GM10266 (cell line): ENCODE measurements at regions not wholly inside any gene's neighbourhood (a gene's known extent, or its start where the extent isn't known, plus 50 kb on each side); places are given as distances from the start of the nearest gene placed in this dataset.
"Not testable (repeated sequence)": the region's sequence is repeated elsewhere in the genome, so short reads cannot be mapped to it uniquely, and the experiment has no call there.

Experiments
- DNase-seq: peaks from one replicate; pipeline ENCODE4 v3.0.0; 2012; ENCODE audit errors: extremely low spot score
- CTCF ChIP-seq: IDR thresholded peaks from 2 replicates; pipeline ENCODE4 v1.5.1; 2012; ENCODE audit warnings: mild to moderate bottlenecking, low read depth; ENCODE audit not compliant: control insufficient read depth, insufficient read depth; ENCODE audit errors: missing control alignments

GRCh38 chr15:61344293-61344692, 115.2 kb upstream of the RORA start:
- no peak for TF ChIP-seq CTCF
- no peak for DNase-seq

GRCh38 chr15:61342390-61342789, 113.3 kb upstream of the RORA start:
- TF ChIP-seq CTCF, result no peak

DNA sequence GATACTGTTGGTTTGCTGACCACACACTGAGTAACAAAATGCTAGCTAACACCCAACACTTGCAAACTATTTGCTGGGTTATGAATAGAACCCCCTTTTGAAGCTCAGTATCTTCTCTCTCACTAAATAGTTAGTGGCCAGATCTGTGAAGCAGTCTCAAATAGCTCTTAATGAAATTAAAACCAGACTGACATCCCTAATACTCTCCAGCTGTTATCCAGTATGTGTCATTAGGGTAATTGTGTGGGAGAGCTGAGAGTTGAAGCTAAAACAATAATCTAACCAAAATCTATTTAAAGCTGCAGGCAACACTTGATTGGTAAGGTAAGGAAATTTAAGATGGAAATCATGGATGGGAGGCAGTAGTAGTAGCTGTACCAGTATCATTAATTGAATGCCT, 110.4 kb upstream of the RORA start:
- no peak for DNase-seq
- TF ChIP-seq CTCF, result no peak

More at GRCh38 chr15:61342390-61342789, 113.3 kb upstream of the RORA start:
- no peak for DNase-seq

DNA sequence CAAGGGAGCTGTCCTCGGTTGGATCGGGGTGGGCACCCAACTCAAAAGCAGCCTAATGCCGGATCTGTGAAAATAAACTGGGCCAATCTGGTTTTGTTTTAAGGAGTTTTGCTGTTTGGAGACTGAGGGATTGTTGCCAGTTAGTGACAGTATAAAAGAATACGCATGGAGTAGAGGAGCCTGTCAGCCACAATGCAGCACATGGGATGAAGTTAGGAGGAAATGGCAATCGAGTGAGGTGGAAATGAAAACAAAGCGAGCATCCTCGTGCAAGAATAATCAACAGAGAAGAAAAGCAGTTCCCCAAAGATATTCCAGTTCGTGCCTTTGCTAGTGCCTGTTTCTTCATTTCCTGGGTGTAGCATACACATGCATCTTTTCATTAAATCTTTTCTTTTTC, 108.4 kb upstream of the RORA start:
- TF ChIP-seq CTCF, result no peak
- DNase-seq, result no peak

DNA sequence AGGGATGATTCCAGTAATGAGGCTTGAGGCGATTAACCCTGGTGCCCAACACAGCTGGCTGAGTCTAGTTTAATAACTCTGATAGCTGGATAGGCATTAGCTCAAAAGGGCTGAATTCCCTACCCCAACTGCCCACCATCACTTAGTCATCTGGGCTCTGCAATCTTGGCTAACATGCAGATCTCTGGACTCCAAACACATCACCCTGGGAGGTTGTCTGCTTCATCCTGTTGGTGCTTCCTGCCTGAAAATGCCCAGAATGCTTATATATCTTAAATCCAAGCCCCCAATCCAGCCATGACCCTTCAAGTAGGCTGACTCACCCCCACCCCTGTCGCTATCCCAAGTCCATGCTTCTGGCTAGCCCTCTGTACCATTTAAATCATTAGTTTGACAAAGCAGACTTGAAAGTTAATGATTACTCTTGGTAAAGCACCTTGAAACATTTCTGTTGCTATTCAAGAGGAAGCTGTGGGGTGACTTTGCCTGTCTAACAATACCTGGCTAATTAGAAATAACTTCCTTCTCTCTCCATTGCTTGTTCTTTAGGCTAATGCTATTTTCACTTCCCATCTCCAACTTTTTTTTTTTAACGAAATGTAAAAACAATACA, 107.0 kb upstream of the RORA start:
- TF ChIP-seq CTCF, result no peak
- no peak for DNase-seq

GRCh38 chr15:61334714-61335113, 105.6 kb upstream of the RORA start:
- DNase-seq, result not testable (repeated sequence)

DNA sequence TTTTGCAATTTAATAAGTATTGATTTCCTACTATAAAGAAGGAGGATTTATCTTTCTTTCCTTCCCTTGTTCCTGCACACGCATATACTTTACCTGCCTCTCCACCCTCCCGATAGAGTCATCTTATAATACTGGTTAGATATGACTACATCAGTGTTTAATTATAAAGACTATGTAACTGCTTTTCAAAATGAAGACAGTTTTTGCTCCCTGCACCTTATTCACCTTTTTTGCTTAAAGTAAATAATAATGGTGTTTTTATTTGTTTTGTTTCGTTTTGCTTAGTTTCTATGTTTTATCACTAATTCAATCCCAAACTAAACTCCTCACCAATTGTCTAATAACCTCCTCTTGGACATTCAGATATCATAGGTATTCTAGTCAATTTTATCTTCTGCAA, 101.9 kb upstream of the RORA start:
- TF ChIP-seq CTCF, result no peak
- DNase-seq, result no peak
